GM12878 (cell line): ENCODE measurements at regions not wholly inside any gene's neighbourhood (a gene's known extent, or its start where the extent isn't known, plus 50 kb on each side); places are given as distances from the start of the nearest gene placed in this dataset.

Experiments used
- ASH2L ChIP-seq: fragments of 300-600, 200-600 bp; sonication (generic); IDR thresholded peaks from 2 replicates; pipeline ENCODE4 v1.6.1; 2017; ENCODE audit warnings: low read depth, mild to moderate bottlenecking, borderline replicate concordance
- CHD1 ChIP-seq: IDR thresholded peaks from 2 replicates; pipeline ENCODE4 v1.6.1; 2012; ENCODE audit warnings: low read depth, low read length, improper control_type of control experiment
- CTCF ChIP-seq, 3 experiments: IDR thresholded peaks in 2 of 3; conservative IDR thresholded peaks in 1 of 3; 2 replicates each; pipeline ENCODE4 v1.5.1; 2011; ENCODE audit warnings: low read depth in 3 of 3, low read length in 3 of 3, mild to moderate bottlenecking in 3 of 3, control low read depth in 2 of 3, moderate library complexity in 2 of 3, inconsistent platforms in 1 of 3, mixed read lengths in 1 of 3; ENCODE audit not compliant: control insufficient read depth in 2 of 3, insufficient read depth in 1 of 3; ENCODE audit errors: extremely low read depth in 1 of 3
- EP300 ChIP-seq, 2 experiments: fragments of 150-350 bp in 1 of 2; IDR thresholded peaks; 2 replicates each; pipeline ENCODE4 v1.6.1; 2011 to 2012; ENCODE audit warnings: low read depth in 2 of 2, low read length in 2 of 2, borderline replicate concordance in 1 of 2, improper control_type of control experiment in 1 of 2, inconsistent platforms in 1 of 2; ENCODE audit not compliant: control insufficient read depth in 1 of 2
- FOS ChIP-seq: IDR thresholded peaks from 3 replicates; pipeline ENCODE4 v1.6.1; 2011; ENCODE audit warnings: borderline replicate concordance; ENCODE audit not compliant: insufficient read length; ENCODE audit errors: extremely low read depth
- FOXM1 ChIP-seq: IDR thresholded peaks from 2 replicates; pipeline ENCODE4 v1.6.1; 2012; ENCODE audit warnings: low read depth, mild to moderate bottlenecking, inconsistent platforms, low read length, moderate library complexity
- HDAC2 ChIP-seq: fragments of 200-600 bp; sonication (generic); IDR thresholded peaks from 2 replicates; pipeline ENCODE4 v1.6.1; 2017
- HDGF ChIP-seq: fragments of 450-650 bp; IDR thresholded peaks from 2 replicates; pipeline ENCODE4 v1.6.1; 2016; ENCODE audit warnings: antibody characterized with exemption
- NFYB ChIP-seq: IDR thresholded peaks from 2 replicates; pipeline ENCODE4 v1.6.1; 2011; ENCODE audit warnings: low read depth, mild to moderate bottlenecking, low read length, improper control_type of control experiment, moderate library complexity; ENCODE audit not compliant: insufficient read depth
- NR2C2 ChIP-seq: IDR thresholded peaks from 2 replicates; pipeline ENCODE4 v1.6.1; 2011; ENCODE audit warnings: borderline replicate concordance, low read depth; ENCODE audit not compliant: control insufficient read depth, insufficient read length
- TAF1 ChIP-seq: IDR thresholded peaks from 2 replicates; pipeline ENCODE4 v1.6.1; 2011; ENCODE audit warnings: mild to moderate bottlenecking, low read depth, low read length, borderline replicate concordance
- TCF7 ChIP-seq: IDR thresholded peaks from 2 replicates; pipeline ENCODE4 v1.6.1; 2014; ENCODE audit warnings: antibody characterized with exemption, borderline replicate concordance
- USF1 ChIP-seq: IDR thresholded peaks from 2 replicates; pipeline ENCODE4 v1.6.1; 2011; ENCODE audit warnings: borderline replicate concordance, low read depth, mild to moderate bottlenecking, moderate library complexity, mixed read lengths, low read length; ENCODE audit not compliant: insufficient read depth; ENCODE audit errors: extremely low read length

- TF ChIP-seq FOXM1 (no peak), CTCF (IDR thresholded peaks at IDR 0.05 in 2 of 3, conservative IDR thresholded peaks at IDR 0.05 in 1 of 3; ENCODE audit: control insufficient read depth in 2 of 3, extremely low read depth in 1 of 3, insufficient read depth in 1 of 3, low read depth in 3 of 3, low read length in 3 of 3) (no peak), TAF1 (no peak), FOS (no peak), CHD1 (no peak), EP300 (IDR thresholded peaks at IDR 0.05; ENCODE audit: borderline replicate concordance in 1 of 2, control insufficient read depth in 1 of 2, low read depth in 2 of 2, low read length in 2 of 2) (no peak), ASH2L (no peak), HDGF (no peak), NFYB (no peak), USF1 (no peak), TCF7 (no peak), NR2C2 (no peak), HDAC2 (no peak)
These were observed 81.7 kb upstream of the PRB2 start for GRCh38 chr12:11477110-11477509.
